ENCODE measurements at regions not wholly inside any gene's neighbourhood (a gene's known extent, or its start where the extent isn't known, plus 50 kb on each side); places are given as distances from the start of the nearest gene placed in this dataset.

DNA sequence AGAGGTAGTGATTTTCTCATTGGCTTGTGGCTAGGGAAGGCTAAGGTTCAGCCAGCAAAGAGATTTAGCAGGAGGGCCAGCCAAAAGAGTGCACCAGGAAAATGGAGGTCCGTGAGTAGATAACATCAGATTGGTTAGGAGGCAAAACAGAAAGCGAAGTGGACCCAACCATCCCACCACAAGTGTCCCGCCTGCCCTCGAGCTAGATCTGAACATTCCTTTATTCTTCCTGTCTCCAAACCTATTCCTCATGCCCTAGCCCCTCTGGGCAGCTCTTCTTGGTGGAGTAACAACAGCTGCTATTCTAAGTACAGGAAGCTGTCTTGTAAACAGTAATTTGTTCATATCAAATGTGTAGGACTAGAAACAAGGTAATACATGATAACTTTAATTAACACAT is 85.7 kb upstream of the BET1 start:
- TF ChIP-seq POLR2A (IDR thresholded peaks at IDR 0.05), result no peak
- no peak for TF ChIP-seq POLR2AphosphoS5 (IDR thresholded peaks at IDR 0.05)
- TF ChIP-seq, protein P1, sequence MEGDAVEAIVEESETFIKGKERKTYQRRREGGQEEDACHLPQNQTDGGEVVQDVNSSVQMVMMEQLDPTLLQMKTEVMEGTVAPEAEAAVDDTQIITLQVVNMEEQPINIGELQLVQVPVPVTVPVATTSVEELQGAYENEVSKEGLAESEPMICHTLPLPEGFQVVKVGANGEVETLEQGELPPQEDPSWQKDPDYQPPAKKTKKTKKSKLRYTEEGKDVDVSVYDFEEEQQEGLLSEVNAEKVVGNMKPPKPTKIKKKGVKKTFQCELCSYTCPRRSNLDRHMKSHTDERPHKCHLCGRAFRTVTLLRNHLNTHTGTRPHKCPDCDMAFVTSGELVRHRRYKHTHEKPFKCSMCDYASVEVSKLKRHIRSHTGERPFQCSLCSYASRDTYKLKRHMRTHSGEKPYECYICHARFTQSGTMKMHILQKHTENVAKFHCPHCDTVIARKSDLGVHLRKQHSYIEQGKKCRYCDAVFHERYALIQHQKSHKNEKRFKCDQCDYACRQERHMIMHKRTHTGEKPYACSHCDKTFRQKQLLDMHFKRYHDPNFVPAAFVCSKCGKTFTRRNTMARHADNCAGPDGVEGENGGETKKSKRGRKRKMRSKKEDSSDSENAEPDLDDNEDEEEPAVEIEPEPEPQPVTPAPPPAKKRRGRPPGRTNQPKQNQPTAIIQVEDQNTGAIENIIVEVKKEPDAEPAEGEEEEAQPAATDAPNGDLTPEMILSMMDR (IDR thresholded peaks at IDR 0.05), result no peak
- no peak for TF ChIP-seq EP300 (IDR thresholded peaks at IDR 0.05)
